K562 (cell line): ENCODE measurements at regions not wholly inside any gene's neighbourhood (a gene's known extent, or its start where the extent isn't known, plus 50 kb on each side); places are given as distances from the start of the nearest gene placed in this dataset.

Experiments
- ATAC-seq: fragments of 200-7000 bp; cut with Tn5 transposase; 3 replicates; pipeline ENCODE4 v1.9.1; 2020; ENCODE audit warnings: moderate library complexity
- BruUV-seq: library from RNA; stranded (reverse); fragments of 400-500 nt; replicated peaks from 2 replicates; lab custom pipeline; 2021; lab: Mats Ljungman, UMichigan
- CTCF ChIA-PET: fragments of 300-600 bp; formaldehyde crosslinking; extraction: SDS; loops from one replicate; lab custom pipeline; 2021; ENCODE audit warnings: low intra/inter-chr PET ratio; lab: Yijun Ruan, JAX
- POLR2A ChIA-PET: fragments of 300-600, 350-650 bp; sonication (Branson Sonifier 250); formaldehyde crosslinking; extraction: SDS; loops from one replicate; lab custom pipeline; 2021; ENCODE audit warnings: antibody characterized with exemption, inconsistent platforms; lab: Yijun Ruan, JAX
- DNase-seq, 4 experiments: peaks; one replicate each; pipeline versions ENCODE4 v3.0.0 to v3.0.0-alpha.2; 2011 to 2018; ENCODE audit warnings: low spot score in 3 of 4, mixed read lengths in 3 of 4; ENCODE audit errors: extremely low read depth in 1 of 4
- FAIRE-seq: peaks from 2 replicates; lab custom pipeline; 2011; peaks lifted over from hg19 to GRCh38; lab: Jason Lieb, UNC
- H2AFZ ChIP-seq: 2 replicates; pipeline ENCODE4 v1.6.0; 2011; ENCODE audit warnings: low read depth, low read length, control low read depth, inconsistent platforms
- H3K27ac ChIP-seq: fragments of 200-600 bp; 3 replicates; pipeline ENCODE4 v1.8.0; 2011; ENCODE audit warnings: low read depth, mild to moderate bottlenecking, control low read depth, inconsistent platforms, low read length, moderate library complexity, mixed read lengths; ENCODE audit errors: extremely low read depth
- H3K27me3 ChIP-seq, 2 experiments: fragments of 300-600 bp in 1 of 2; 2 replicates in 1 of 2; 3 replicates in 1 of 2; pipeline versions ENCODE4 v1.6.0 to v1.8.0; 2011; ENCODE audit warnings: inconsistent platforms in 2 of 2, low read length in 2 of 2, mild to moderate bottlenecking in 1 of 2, mixed read lengths in 1 of 2, moderate library complexity in 1 of 2; ENCODE audit not compliant: control insufficient read depth in 2 of 2, insufficient read depth in 2 of 2
- H3K36me3 ChIP-seq: fragments of 300-600 bp; 3 replicates; pipeline ENCODE4 v1.8.0; 2011; ENCODE audit warnings: mild to moderate bottlenecking, low read length, inconsistent platforms; ENCODE audit not compliant: control insufficient read depth, insufficient read depth
- H3K4me1 ChIP-seq, 2 experiments: fragments of 200-600 bp in 1 of 2; replicated peaks in 1 of 2; 2 replicates in 1 of 2; 3 replicates in 1 of 2; pipeline versions ENCODE4 v1.5.1 to v1.8.0; 2011; ENCODE audit warnings: inconsistent platforms in 2 of 2, low read length in 2 of 2, mild to moderate bottlenecking in 1 of 2, mixed read lengths in 1 of 2, moderate library complexity in 1 of 2; ENCODE audit not compliant: control insufficient read depth in 2 of 2, insufficient read depth in 2 of 2
- H3K4me2 ChIP-seq: 2 replicates; pipeline ENCODE4 v1.6.1; 2011; ENCODE audit warnings: low read length, control low read depth, inconsistent platforms, mixed read lengths; ENCODE audit not compliant: insufficient read depth
- H3K4me3 ChIP-seq: fragments of 200-600 bp; sonication (generic), shearing (Covaris generic); 2 replicates; pipeline ENCODE4 v1.5.1; 2016; ENCODE audit warnings: control low read depth, inconsistent platforms
- H3K79me2 ChIP-seq: fragments of 200-600 bp; 3 replicates; pipeline ENCODE4 v1.8.0; 2011; ENCODE audit warnings: low read length, inconsistent platforms; ENCODE audit not compliant: control insufficient read depth, insufficient read depth
- H3K9ac ChIP-seq, 2 experiments: 2 replicates each; pipeline versions ENCODE4 v1.6.0 to v1.6.1; 2011; ENCODE audit warnings: low read depth in 2 of 2, low read length in 2 of 2, control low read depth in 1 of 2, inconsistent platforms in 1 of 2, mild to moderate bottlenecking in 1 of 2, mixed read lengths in 1 of 2; ENCODE audit not compliant: insufficient read depth in 1 of 2
- H3K9me1 ChIP-seq: one replicate; pipeline ENCODE4 v1.6.0; 2011; ENCODE audit warnings: inconsistent platforms, mild to moderate bottlenecking, low read length, moderate library complexity; ENCODE audit not compliant: control insufficient read depth, insufficient read depth
- H3K9me3 ChIP-seq: replicated peaks from 2 replicates; pipeline ENCODE4 v1.5.1; 2011; ENCODE audit warnings: low read depth, low read length, inconsistent platforms; ENCODE audit not compliant: control insufficient read depth, insufficient read depth
- H4K20me1 ChIP-seq: replicated peaks from 2 replicates; pipeline ENCODE4 v1.6.1; 2011; ENCODE audit warnings: low read length, inconsistent platforms, mixed read lengths; ENCODE audit not compliant: control insufficient read depth, insufficient read depth
- BRCA1 ChIP-seq, 2 experiments: fragments of 450-650 bp in 1 of 2; sonication (generic) in 1 of 2; formaldehyde crosslinking in 1 of 2; IDR thresholded peaks; 2 replicates each; pipeline versions ENCODE4 v1.5.0 to v1.6.1; 2017 to 2020; ENCODE audit warnings: mild to moderate bottlenecking in 1 of 2, missing genetic modification reagents in 1 of 2
- CHD1 ChIP-seq: fragments of 200-600 bp; sonication (generic); IDR thresholded peaks from one replicate; pipeline ENCODE4 v1.6.1; 2012; ENCODE audit warnings: mild to moderate bottlenecking, moderate library complexity, low read length, inconsistent platforms
- DNMT1 ChIP-seq: fragments of 450-650 bp; IDR thresholded peaks from 2 replicates; pipeline ENCODE4 v1.6.1; 2016; ENCODE audit warnings: antibody characterized with exemption, mild to moderate bottlenecking
- EWSR1 ChIP-seq: fragments of 450-650 bp; IDR thresholded peaks from 2 replicates; pipeline ENCODE4 v1.6.1; 2018; ENCODE audit warnings: borderline replicate concordance, mild to moderate bottlenecking, low read depth, moderate library complexity; ENCODE audit not compliant: partially characterized antibody
- HLTF ChIP-seq: fragments of 450-650 bp; IDR thresholded peaks from 2 replicates; pipeline ENCODE4 v1.6.1; 2016
- KLF16 ChIP-seq: IDR thresholded peaks from 2 replicates; pipeline ENCODE4 v1.6.1; 2016; ENCODE audit warnings: antibody characterized with exemption
- LARP7 ChIP-seq: fragments of 450-650 bp; IDR thresholded peaks from 2 replicates; pipeline ENCODE4 v1.6.1; 2016
- MCM7 ChIP-seq, 2 experiments: fragments of 450-650 bp; IDR thresholded peaks; 2 replicates each; pipeline ENCODE4 v1.6.1; 2016 to 2018
- NCOA1 ChIP-seq: fragments of 450-650 bp; IDR thresholded peaks from 2 replicates; pipeline ENCODE4 v1.6.1; 2016; ENCODE audit warnings: low read depth
- PML ChIP-seq: IDR thresholded peaks from 2 replicates; pipeline ENCODE4 v1.6.1; 2012; ENCODE audit warnings: low read length, inconsistent platforms
- RAD51 ChIP-seq: fragments of 450-650 bp; IDR thresholded peaks from 2 replicates; pipeline ENCODE4 v1.7.1; 2016; ENCODE audit warnings: low read depth, mild to moderate bottlenecking, borderline replicate concordance
- RBM15 ChIP-seq: fragments of 200-400 bp; formaldehyde crosslinking; IDR thresholded peaks from 2 replicates; pipeline ENCODE4 v1.6.1; 2018; ENCODE audit warnings: mild to moderate bottlenecking, low read length, moderate library complexity; ENCODE audit not compliant: insufficient read depth
- SIRT6 ChIP-seq: IDR thresholded peaks from one replicate; pipeline ENCODE4 v1.6.1; 2012; ENCODE audit warnings: low read depth, mild to moderate bottlenecking, control low read depth, inconsistent platforms, low read length, moderate library complexity
- ZNF644 ChIP-seq: fragments of 200-800 bp; sonication (Bioruptor generic); IDR thresholded peaks from 2 replicates; pipeline ENCODE4 v1.6.1; 2016; ENCODE audit warnings: low read depth, missing genetic modification characterization, missing compliant biosample characterization
- WGBS: fragments of 100-300 bp; shearing (Covaris generic); methylation state at CpG from one replicate; pipeline ENCODE4 v1.1.6; 2016; ENCODE audit warnings: low coverage, mixed read lengths; ENCODE audit not compliant: insufficient coverage; ENCODE audit errors: missing lambda C conversion rate; 5-methylcytosine and 5-hydroxymethylcytosine counted together
- in situ Hi-C: fragments of 300-500 bp; cut with MboI; formaldehyde crosslinking; loops from 4 replicates; pipeline ENCODE4 v1.15.0; 2018; ENCODE audit warnings: inconsistent platforms, mixed read lengths
- intact Hi-C: fragments of 100-400 bp; cut with micrococcal nuclease; formaldehyde crosslinking; loops from 2 replicates; pipeline ENCODE4 v1.14.2; 2022
- TF ChIP-seq, protein P1 (sequence below): fragments of 250-450 bp; sonication (Bioruptor Pico); IDR thresholded peaks from 2 replicates; pipeline ENCODE4 v1.8.0; 2022; ENCODE audit warnings: moderate library complexity, mild to moderate bottlenecking, inconsistent platforms
- TF ChIP-seq, protein P2 (sequence below): IDR thresholded peaks from 2 replicates; pipeline ENCODE4 v1.6.1; 2014; ENCODE audit warnings: antibody characterized with exemption

DNA sequence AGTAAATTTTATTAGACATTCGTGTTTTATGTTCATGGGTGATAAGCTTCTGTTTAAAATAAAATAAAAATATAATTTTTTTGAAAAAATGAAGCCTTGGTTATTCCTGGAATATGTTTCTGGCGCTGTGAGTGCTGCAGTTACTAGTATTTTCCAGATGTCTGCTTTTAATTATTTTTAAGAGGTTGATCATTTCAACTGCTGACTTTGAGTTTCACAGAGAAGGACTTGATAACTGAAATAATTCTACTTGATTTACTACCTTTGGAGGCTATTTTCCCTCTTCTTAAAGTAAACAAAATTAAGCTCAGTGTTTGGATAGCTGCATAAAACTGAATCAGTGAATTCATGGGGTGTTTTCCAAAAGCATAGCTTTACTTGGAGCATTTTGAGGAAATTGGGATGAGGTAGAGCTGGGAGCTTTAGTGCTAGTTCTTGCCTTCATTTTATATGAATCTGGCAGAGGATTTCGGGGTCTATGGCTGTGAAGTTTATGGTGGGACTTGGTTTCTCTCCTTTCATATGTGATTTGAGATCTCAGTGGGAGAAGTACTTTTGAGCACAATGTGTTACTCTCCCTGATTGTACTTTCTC is 666.5 kb downstream of the DCDC2C start:
- no peak overlapping the region for H3K4me2 ChIP-seq
- H3K9me3 ChIP-seq, result peaks cover 2% of the 10 kb centered on the region
- ChIA-PET POLR2A (no interaction called here), CTCF (no interaction called here)
- H3K4me1 ChIP-seq, result no peaks in the 10 kb centered on the region
- H3K9me1 ChIP-seq, result no peaks in the 10 kb centered on the region
- in situ Hi-C loops (no loop called here), intact Hi-C loops (no loop called here)
- DNase-seq (no peak), FAIRE-seq (no peak), ATAC-seq (no peak)
- no peak overlapping the region for H3K4me3 ChIP-seq
- H3K9ac ChIP-seq, result no peak overlapping the region
- WGBS, result 0% methylated on average over 3 of the region's 3 CpGs
- no peaks in the 10 kb centered on the region for H3K27me3 ChIP-seq
- no peak for TF ChIP-seq DNMT1
- no peak for TF ChIP-seq ZNF644 (tag)
- no peak for TF ChIP-seq NCOA1
- TF ChIP-seq HLTF, result no peak
- no peak for TF ChIP-seq RAD51
- no peaks in the 10 kb centered on the region for H3K79me2 ChIP-seq
- no peak overlapping the region for H3K27ac ChIP-seq
- BruUV-seq, result no TSS peak
- no peaks in the 10 kb centered on the region for H4K20me1 ChIP-seq
- H2AFZ ChIP-seq, result no peak overlapping the region
- H3K36me3 ChIP-seq, result no peaks in the 10 kb centered on the region

DNA sequence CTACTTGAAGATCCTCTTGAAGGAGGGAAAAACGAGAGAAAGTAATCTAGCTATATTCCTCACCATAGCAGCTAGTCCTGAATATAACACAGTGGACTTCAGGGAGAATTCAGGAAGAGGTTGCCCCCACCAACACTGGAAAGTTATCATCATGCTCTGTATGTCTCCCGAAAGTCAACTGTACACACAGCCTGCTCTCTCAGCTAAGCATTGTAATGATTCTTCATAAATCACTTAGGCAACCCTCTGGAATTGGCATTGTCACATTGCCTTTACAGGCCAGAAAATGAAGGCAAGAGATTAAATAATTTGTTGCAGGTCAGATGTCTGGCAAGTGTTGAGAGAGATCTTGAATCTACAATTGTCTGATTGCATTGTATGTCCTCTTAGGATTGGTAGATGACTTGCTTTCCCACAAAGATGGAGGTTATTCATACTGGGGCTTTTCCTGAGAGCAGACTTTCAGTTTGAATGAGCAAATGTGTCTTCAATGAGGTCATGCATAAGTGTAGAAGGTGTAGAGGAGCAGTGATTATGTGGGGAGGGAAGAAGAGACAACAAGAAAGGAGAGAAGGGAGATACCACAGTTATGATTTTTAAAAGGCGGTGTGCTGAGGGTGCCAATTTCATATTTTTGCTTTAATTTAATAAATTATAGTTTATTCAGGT is 667.2 kb downstream of the DCDC2C start:
- POLR2A ChIA-PET, result no interaction called here
- TF ChIP-seq, protein P1, sequence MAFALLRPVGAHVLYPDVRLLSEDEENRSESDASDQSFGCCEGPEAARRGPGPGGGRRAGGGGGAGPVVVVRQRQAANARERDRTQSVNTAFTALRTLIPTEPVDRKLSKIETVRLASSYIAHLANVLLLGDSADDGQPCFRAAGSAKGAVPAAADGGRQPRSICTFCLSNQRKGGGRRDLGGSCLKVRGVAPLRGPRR (CRISPR knock-in tag), result no peak
- TF ChIP-seq, protein P2, sequence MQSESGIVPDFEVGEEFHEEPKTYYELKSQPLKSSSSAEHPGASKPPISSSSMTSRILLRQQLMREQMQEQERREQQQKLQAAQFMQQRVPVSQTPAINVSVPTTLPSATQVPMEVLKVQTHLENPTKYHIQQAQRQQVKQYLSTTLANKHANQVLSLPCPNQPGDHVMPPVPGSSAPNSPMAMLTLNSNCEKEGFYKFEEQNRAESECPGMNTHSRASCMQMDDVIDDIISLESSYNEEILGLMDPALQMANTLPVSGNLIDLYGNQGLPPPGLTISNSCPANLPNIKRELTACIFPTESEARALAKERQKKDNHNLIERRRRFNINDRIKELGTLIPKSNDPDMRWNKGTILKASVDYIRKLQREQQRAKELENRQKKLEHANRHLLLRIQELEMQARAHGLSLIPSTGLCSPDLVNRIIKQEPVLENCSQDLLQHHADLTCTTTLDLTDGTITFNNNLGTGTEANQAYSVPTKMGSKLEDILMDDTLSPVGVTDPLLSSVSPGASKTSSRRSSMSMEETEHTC, result no peak
- no peak for TF ChIP-seq EWSR1
- no peak for TF ChIP-seq KLF16
- TF ChIP-seq BRCA1 (IDR thresholded peaks at IDR 0.05), result no peak
- no peak for TF ChIP-seq BRCA1 (CRISPR knock-in tag; IDR thresholded peaks at IDR 0.05)
- TF ChIP-seq LARP7, result no peak
- no peak for TF ChIP-seq MCM7 (IDR thresholded peaks at IDR 0.05)
- no peak for TF ChIP-seq SIRT6
- no peak for TF ChIP-seq RBM15
- TF ChIP-seq PML, result no peak
- TF ChIP-seq CHD1, result no peak

More for the DNA sequence above, 667.2 kb downstream of the DCDC2C start:
- Histone ChIP-seq H3K36me3 (no peaks in the 10 kb centered on the region), H3K4me1 (no peaks in the 10 kb centered on the region), H3K79me2 (no peaks in the 10 kb centered on the region), H3K27me3 (no peaks in the 10 kb centered on the region), H4K20me1 (no peaks in the 10 kb centered on the region), H3K9ac (no peak overlapping the region), H3K4me3 (no peak overlapping the region), H2AFZ (no peak overlapping the region), H3K4me2 (no peak overlapping the region), H3K9me3 (peaks cover 2% of the 10 kb centered on the region), H3K27ac (no peak overlapping the region), H3K9me1 (no peaks in the 10 kb centered on the region)
- no peak for FAIRE-seq
- no TSS peak for BruUV-seq
- in situ Hi-C loops (no loop called here), intact Hi-C loops (no loop called here)
- CTCF ChIA-PET, result no interaction called here
- DNase-seq, result no peak
- ATAC-seq, result no peak
- WGBS, result 0% methylated on average over 3 of the region's 3 CpGs
